H9 (cell line): ENCODE measurements at regions not wholly inside any gene's neighbourhood (a gene's known extent, or its start where the extent isn't known, plus 50 kb on each side); places are given as distances from the start of the nearest gene placed in this dataset.
A peak's percentile ranks its signal among the peaks of the same experiment; 100 is the strongest.

Experiments
- DNase-seq: peaks from one replicate; pipeline ENCODE4 v3.0.0-alpha.2; 2017
- H2AFZ ChIP-seq: one replicate; pipeline ENCODE4 v1.6.1; 2013; ENCODE audit warnings: mild to moderate bottlenecking, low read length, control low read depth, moderate library complexity
- H2AK5ac ChIP-seq: 2 replicates; pipeline ENCODE4 v1.6.1; 2013; ENCODE audit warnings: low read length, control low read depth, mixed read lengths; ENCODE audit not compliant: insufficient read length
- H2BK120ac ChIP-seq: one replicate; pipeline ENCODE4 v1.6.1; 2013; ENCODE audit warnings: low read depth, mild to moderate bottlenecking, low read length, control low read depth, inconsistent platforms; ENCODE audit not compliant: poor library complexity, severe bottlenecking
- H2BK12ac ChIP-seq: 2 replicates; pipeline ENCODE4 v1.6.1; 2013; ENCODE audit warnings: low read length, control low read depth, mixed read lengths, low read depth; ENCODE audit not compliant: insufficient read length
- H2BK15ac ChIP-seq: 2 replicates; pipeline ENCODE4 v1.6.1; 2013; ENCODE audit warnings: low read depth, low read length, control low read depth
- H2BK20ac ChIP-seq: one replicate; pipeline ENCODE4 v1.6.1; 2013; ENCODE audit warnings: low read depth, mild to moderate bottlenecking, low read length, control low read depth, inconsistent platforms; ENCODE audit not compliant: poor library complexity, severe bottlenecking
- H2BK5ac ChIP-seq: 2 replicates; pipeline ENCODE4 v1.6.1; 2013; ENCODE audit warnings: low read length, control low read depth, mixed read lengths; ENCODE audit not compliant: insufficient read length
- H3K14ac ChIP-seq: 2 replicates; pipeline ENCODE4 v1.6.1; 2013; ENCODE audit warnings: low read length, control low read depth; ENCODE audit not compliant: insufficient read depth
- H3K18ac ChIP-seq: 2 replicates; pipeline ENCODE4 v1.6.1; 2013; ENCODE audit warnings: low read depth, mild to moderate bottlenecking, mixed read lengths, low read length, control low read depth; ENCODE audit not compliant: insufficient read length
- H3K23ac ChIP-seq: 2 replicates; pipeline ENCODE4 v1.6.1; 2013; ENCODE audit warnings: low read length, control low read depth, mixed read lengths, low read depth; ENCODE audit not compliant: insufficient read length
- H3K23me2 ChIP-seq: 2 replicates; pipeline ENCODE4 v1.6.1; 2013; ENCODE audit warnings: low read depth, mild to moderate bottlenecking, mixed read lengths, low read length, control low read depth; ENCODE audit not compliant: insufficient read length, poor library complexity, severe bottlenecking
- H3K27ac ChIP-seq: 2 replicates; pipeline ENCODE4 v1.5.1; 2013; ENCODE audit warnings: low read length, control low read depth, mixed read lengths, low read depth; ENCODE audit not compliant: insufficient read length
- H3K27me3 ChIP-seq: 2 replicates; pipeline ENCODE4 v1.6.1; 2013; ENCODE audit warnings: low read length, control low read depth, inconsistent platforms; ENCODE audit not compliant: insufficient read depth
- H3K4ac ChIP-seq: 2 replicates; pipeline ENCODE4 v1.6.1; 2013; ENCODE audit warnings: low read depth, mild to moderate bottlenecking, control low read depth, inconsistent platforms, low read length, moderate library complexity
- H3K4me1 ChIP-seq: 2 replicates; pipeline ENCODE4 v1.6.1; 2013; ENCODE audit warnings: low read length, control low read depth, inconsistent platforms; ENCODE audit not compliant: insufficient read depth
- H3K4me2 ChIP-seq: 2 replicates; pipeline ENCODE4 v1.6.1; 2013; ENCODE audit warnings: low read length, control low read depth, mixed read lengths; ENCODE audit not compliant: insufficient read length, insufficient read depth
- H3K56ac ChIP-seq: 2 replicates; pipeline ENCODE4 v1.6.1; 2013; ENCODE audit warnings: low read depth, mild to moderate bottlenecking, mixed read lengths, low read length, control low read depth; ENCODE audit not compliant: insufficient read length
- H3K79me1 ChIP-seq: 2 replicates; pipeline ENCODE4 v1.6.1; 2013; ENCODE audit warnings: low read depth, mild to moderate bottlenecking, moderate library complexity, low read length, control low read depth, inconsistent platforms; ENCODE audit not compliant: insufficient read depth, poor library complexity, severe bottlenecking
- H3K79me2 ChIP-seq: 2 replicates; pipeline ENCODE4 v1.6.1; 2013; ENCODE audit warnings: low read length, control low read depth, inconsistent platforms; ENCODE audit not compliant: insufficient read depth
- H3K9ac ChIP-seq: 2 replicates; pipeline ENCODE4 v1.6.1; 2013; ENCODE audit warnings: low read length, control low read depth, mixed read lengths; ENCODE audit not compliant: insufficient read length; ENCODE audit errors: extremely low read depth
- H3K9me3 ChIP-seq: one replicate; pipeline ENCODE4 v1.6.1; 2013; ENCODE audit warnings: low read depth, low read length, inconsistent platforms; ENCODE audit not compliant: control insufficient read depth
- H3T11ph ChIP-seq: one replicate; pipeline ENCODE4 v1.6.1; 2013; ENCODE audit warnings: mild to moderate bottlenecking, low read length, control low read depth, inconsistent platforms
- H4K20me1 ChIP-seq: one replicate; pipeline ENCODE4 v1.6.1; 2013; ENCODE audit not compliant: control insufficient read depth, insufficient read length, insufficient read depth
- H4K5ac ChIP-seq: 2 replicates; pipeline ENCODE4 v1.6.1; 2013; ENCODE audit warnings: low read depth, mild to moderate bottlenecking, mixed read lengths, low read length, control low read depth; ENCODE audit not compliant: insufficient read length
- H4K8ac ChIP-seq: replicated peaks from 2 replicates; pipeline ENCODE4 v1.6.1; 2013; ENCODE audit warnings: low read length, control low read depth, mixed read lengths, low read depth; ENCODE audit not compliant: insufficient read length
- H4K91ac ChIP-seq: 2 replicates; pipeline ENCODE4 v1.6.1; 2013; ENCODE audit warnings: low read depth, mild to moderate bottlenecking, moderate library complexity, mixed read lengths, low read length, control low read depth; ENCODE audit not compliant: insufficient read length
- H3K27ac Mint-ChIP-seq, 3 experiments: 2 replicates in 2 of 3; 3 replicates in 1 of 3; pipeline ENCODE4 v1.8.0; 2020 to 2021; ENCODE audit warnings: mixed read lengths in 3 of 3, mild to moderate bottlenecking in 1 of 3, moderate library complexity in 1 of 3
- H3K27me3 Mint-ChIP-seq: 2 replicates; pipeline ENCODE4 v1.8.0; 2021; ENCODE audit warnings: low read depth, mild to moderate bottlenecking, moderate library complexity, mixed read lengths
- H3K36me3 Mint-ChIP-seq, 3 experiments: 2 replicates in 2 of 3; 3 replicates in 1 of 3; pipeline ENCODE4 v1.8.0; 2020 to 2021; ENCODE audit warnings: low read depth in 3 of 3, mixed read lengths in 3 of 3; ENCODE audit not compliant: insufficient read depth in 1 of 3
- H3K4me1 Mint-ChIP-seq, 2 experiments: 2 replicates each; pipeline ENCODE4 v1.8.0; 2020; ENCODE audit warnings: mixed read lengths in 2 of 2
- H3K4me3 Mint-ChIP-seq, 2 experiments: 2 replicates in 1 of 2; 3 replicates in 1 of 2; pipeline ENCODE4 v1.8.0; 2020 to 2021; ENCODE audit warnings: mild to moderate bottlenecking in 2 of 2, mixed read lengths in 2 of 2, moderate library complexity in 1 of 2
- H3K9me3 Mint-ChIP-seq, 2 experiments: 2 replicates in 1 of 2; 3 replicates in 1 of 2; pipeline ENCODE4 v1.8.0; 2020; ENCODE audit warnings: mild to moderate bottlenecking in 2 of 2, mixed read lengths in 2 of 2, moderate library complexity in 1 of 2
- WGBS: extraction: QIAGEN DNeasy Blood & Tissue Kit; methylation state at CpG from one replicate; pipeline ENCODE4 v1.1.7; 2013; ENCODE audit warnings: missing lambda C conversion rate, low lambda C conversion rate, mixed read lengths; ENCODE audit not compliant: insufficient read length; ENCODE audit errors: extremely low coverage; 5-methylcytosine and 5-hydroxymethylcytosine counted together
- TF ChIP-seq, protein P1 (sequence below): fragments of 200-600 bp; sonication (generic); conservative IDR thresholded peaks from 3 replicates; pipeline ENCODE4 v1.8.0; 2021; ENCODE audit warnings: antibody characterized with exemption, mild to moderate bottlenecking

DNA sequence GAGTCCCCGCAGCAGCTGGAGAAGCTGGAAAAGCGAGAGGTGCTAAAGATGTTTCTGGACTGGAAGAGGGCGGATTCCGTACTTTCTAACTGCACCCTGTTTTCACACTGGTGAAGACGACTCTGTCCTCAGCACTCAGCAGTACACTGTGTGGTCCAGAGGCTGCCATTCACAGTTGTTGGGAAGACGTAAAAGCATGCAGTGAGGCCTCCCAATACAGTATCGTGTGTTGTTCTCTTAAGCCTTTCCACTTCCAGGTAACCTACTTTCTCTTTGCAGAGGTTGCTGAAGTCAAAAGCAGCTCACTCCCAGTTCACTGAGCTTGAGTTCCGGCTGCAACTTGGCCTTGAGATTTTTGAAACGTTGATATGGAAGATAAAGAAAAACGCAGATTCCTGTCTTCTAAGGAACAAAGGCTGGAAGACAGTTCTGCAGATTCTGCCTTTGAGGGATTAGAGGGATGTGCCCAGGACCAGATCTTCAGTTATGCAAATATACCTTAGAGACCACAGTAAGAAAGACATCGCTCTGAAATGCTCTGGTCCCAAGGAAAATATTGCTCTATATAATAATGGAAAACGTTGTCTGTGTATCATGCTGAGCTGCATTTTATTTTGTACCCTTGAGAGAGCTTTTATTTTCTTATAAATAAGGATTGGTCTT lies 540.9 kb downstream of the TRIML1 start:
- H3K4me3 Mint-ChIP-seq: no peak overlapping the region
- peak overlapping the region in 1 of 3 experiments; percentile 50; a peak in 1 of 7 replicates for H3K27ac Mint-ChIP-seq
- no peak for DNase-seq
- no peak overlapping the region for H3K56ac ChIP-seq
- H3K4ac ChIP-seq: no peak overlapping the region
- no peaks in the 10 kb centered on the region for H3K79me1 ChIP-seq
- H2BK20ac ChIP-seq: no peak overlapping the region
- no peak overlapping the region for H2BK120ac ChIP-seq
- H3T11ph ChIP-seq: no peak overlapping the region
- no peak overlapping the region for H2BK12ac ChIP-seq
- H3K23ac ChIP-seq: no peak overlapping the region
- peaks cover 16 to 17% of the 10 kb centered on the region in 2 experiments for H3K4me1 Mint-ChIP-seq
- H2BK5ac ChIP-seq: no peak overlapping the region
- no peaks in the 10 kb centered on the region for H3K4me1 ChIP-seq
- H3K23me2 ChIP-seq: no peaks in the 10 kb centered on the region
- no peak overlapping the region for H4K5ac ChIP-seq
- H3K27me3 ChIP-seq: no peaks in the 10 kb centered on the region
- no peak overlapping the region for H4K91ac ChIP-seq
- no peak overlapping the region for H3K27ac ChIP-seq
- no peak overlapping the region for H2BK15ac ChIP-seq
- no peak overlapping the region for H2AK5ac ChIP-seq
- H3K79me2 ChIP-seq: no peaks in the 10 kb centered on the region
- no peak overlapping the region for H2AFZ ChIP-seq
- no peak overlapping the region for H3K14ac ChIP-seq
- no peaks in the 10 kb centered on the region for H3K9me3 ChIP-seq
- no CpG with 5 or more reads among the region's 12 CpGs for whole genome bisulfite sequencing
- no peak overlapping the region for H3K18ac ChIP-seq
- peaks cover 7 to 10% of the 10 kb centered on the region in 2 experiments for H3K9me3 Mint-ChIP-seq
- TF ChIP-seq, protein P1, sequence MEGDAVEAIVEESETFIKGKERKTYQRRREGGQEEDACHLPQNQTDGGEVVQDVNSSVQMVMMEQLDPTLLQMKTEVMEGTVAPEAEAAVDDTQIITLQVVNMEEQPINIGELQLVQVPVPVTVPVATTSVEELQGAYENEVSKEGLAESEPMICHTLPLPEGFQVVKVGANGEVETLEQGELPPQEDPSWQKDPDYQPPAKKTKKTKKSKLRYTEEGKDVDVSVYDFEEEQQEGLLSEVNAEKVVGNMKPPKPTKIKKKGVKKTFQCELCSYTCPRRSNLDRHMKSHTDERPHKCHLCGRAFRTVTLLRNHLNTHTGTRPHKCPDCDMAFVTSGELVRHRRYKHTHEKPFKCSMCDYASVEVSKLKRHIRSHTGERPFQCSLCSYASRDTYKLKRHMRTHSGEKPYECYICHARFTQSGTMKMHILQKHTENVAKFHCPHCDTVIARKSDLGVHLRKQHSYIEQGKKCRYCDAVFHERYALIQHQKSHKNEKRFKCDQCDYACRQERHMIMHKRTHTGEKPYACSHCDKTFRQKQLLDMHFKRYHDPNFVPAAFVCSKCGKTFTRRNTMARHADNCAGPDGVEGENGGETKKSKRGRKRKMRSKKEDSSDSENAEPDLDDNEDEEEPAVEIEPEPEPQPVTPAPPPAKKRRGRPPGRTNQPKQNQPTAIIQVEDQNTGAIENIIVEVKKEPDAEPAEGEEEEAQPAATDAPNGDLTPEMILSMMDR: no peak
- H4K20me1 ChIP-seq: no peaks in the 10 kb centered on the region
- peaks cover 0 to 11% (median 2%) of the 10 kb centered on the region in 3 experiments; a peak in 4 of 7 replicates for H3K36me3 Mint-ChIP-seq
- H3K27me3 Mint-ChIP-seq: peaks cover 6% of the 10 kb centered on the region
- H3K9ac ChIP-seq: no peak overlapping the region
- no peak overlapping the region for H3K4me2 ChIP-seq
- no peak overlapping the region for H4K8ac ChIP-seq
